MM.1S (cell line): ENCODE measurements at regions not wholly inside any gene's neighbourhood (a gene's known extent, or its start where the extent isn't known, plus 50 kb on each side); places are given as distances from the start of the nearest gene placed in this dataset.

Source experiments
- DNase-seq: peaks from one replicate; pipeline ENCODE4 v3.0.0-alpha.2; 2015
- H2AFZ ChIP-seq: fragments of 300-600 bp; sonication (generic); 2 replicates; pipeline ENCODE4 v1.6.0; 2016; ENCODE audit warnings: antibody characterized with exemption, low read length
- H3F3A ChIP-seq: fragments of 300-600 bp; sonication (generic); 2 replicates; pipeline ENCODE4 v1.6.1; 2016; ENCODE audit warnings: mild to moderate bottlenecking, antibody characterized with exemption, low read length, moderate library complexity, mixed read lengths; ENCODE audit not compliant: insufficient read depth
- H3K27ac ChIP-seq: fragments of 300-600 bp; sonication (generic); 2 replicates; pipeline ENCODE4 v1.5.1; 2016; ENCODE audit warnings: mild to moderate bottlenecking, low read length
- H3K27me3 ChIP-seq: fragments of 300-600 bp; sonication (generic); replicated peaks from 2 replicates; pipeline ENCODE4 v1.6.0; 2016; ENCODE audit warnings: low read length; ENCODE audit not compliant: insufficient read depth
- H3K36me3 ChIP-seq: fragments of 300-600 bp; sonication (generic); replicated peaks from 2 replicates; pipeline ENCODE4 v1.6.1; 2016; ENCODE audit warnings: mild to moderate bottlenecking, low read length, mixed read lengths; ENCODE audit not compliant: insufficient read depth
- H3K4me1 ChIP-seq: fragments of 300-600 bp; sonication (generic); 2 replicates; pipeline ENCODE4 v1.6.1; 2016; ENCODE audit warnings: low read length, mixed read lengths
- H3K4me2 ChIP-seq: fragments of 300-600 bp; sonication (generic); 2 replicates; pipeline ENCODE4 v1.6.0; 2016; ENCODE audit warnings: low read depth, low read length
- H3K4me3 ChIP-seq: fragments of 300-600 bp; sonication (generic); 2 replicates; pipeline ENCODE4 v1.5.1; 2016; ENCODE audit warnings: low read length, mixed read lengths
- H3K79me2 ChIP-seq: fragments of 300-600 bp; sonication (generic); 2 replicates; pipeline ENCODE4 v1.6.1; 2016; ENCODE audit warnings: mixed run types, low read length, mixed read lengths
- H3K9ac ChIP-seq: fragments of 300-600 bp; sonication (generic); 2 replicates; pipeline ENCODE4 v1.6.1; 2016; ENCODE audit warnings: low read length, mixed read lengths
- H3K9me2 ChIP-seq: fragments of 300-600 bp; sonication (generic); replicated peaks from 2 replicates; pipeline ENCODE4 v1.6.1; 2016; ENCODE audit warnings: mild to moderate bottlenecking, low read length, mixed read lengths; ENCODE audit not compliant: insufficient read depth
- H3K9me3 ChIP-seq: fragments of 300-600 bp; sonication (generic); replicated peaks from 2 replicates; pipeline ENCODE4 v1.6.1; 2016; ENCODE audit warnings: mild to moderate bottlenecking, low read length, mixed read lengths; ENCODE audit not compliant: insufficient read depth
- H4K20me1 ChIP-seq: fragments of 300-600 bp; sonication (generic); 2 replicates; pipeline ENCODE4 v1.6.1; 2016; ENCODE audit warnings: mild to moderate bottlenecking, low read length, moderate library complexity, mixed read lengths; ENCODE audit not compliant: insufficient read depth
- EZH2 ChIP-seq: fragments of 300-600 bp; sonication (generic); optimal IDR thresholded peaks from 2 replicates; pipeline ENCODE3; 2017; ENCODE audit warnings: low read depth, mild to moderate bottlenecking, antibody characterized with exemption, low read length, mixed read lengths
- EZH2phosphoT487 ChIP-seq: fragments of 300-600 bp; sonication (generic); IDR thresholded peaks from 2 replicates; pipeline ENCODE4 v1.6.1; 2018; ENCODE audit warnings: antibody characterized with exemption, low read length
- TF ChIP-seq, protein P1 (sequence below): fragments of 300-600 bp; sonication (generic); IDR thresholded peaks from 2 replicates; pipeline ENCODE4 v1.5.1; 2016; ENCODE audit warnings: antibody characterized with exemption, low read length, mixed read lengths

DNA sequence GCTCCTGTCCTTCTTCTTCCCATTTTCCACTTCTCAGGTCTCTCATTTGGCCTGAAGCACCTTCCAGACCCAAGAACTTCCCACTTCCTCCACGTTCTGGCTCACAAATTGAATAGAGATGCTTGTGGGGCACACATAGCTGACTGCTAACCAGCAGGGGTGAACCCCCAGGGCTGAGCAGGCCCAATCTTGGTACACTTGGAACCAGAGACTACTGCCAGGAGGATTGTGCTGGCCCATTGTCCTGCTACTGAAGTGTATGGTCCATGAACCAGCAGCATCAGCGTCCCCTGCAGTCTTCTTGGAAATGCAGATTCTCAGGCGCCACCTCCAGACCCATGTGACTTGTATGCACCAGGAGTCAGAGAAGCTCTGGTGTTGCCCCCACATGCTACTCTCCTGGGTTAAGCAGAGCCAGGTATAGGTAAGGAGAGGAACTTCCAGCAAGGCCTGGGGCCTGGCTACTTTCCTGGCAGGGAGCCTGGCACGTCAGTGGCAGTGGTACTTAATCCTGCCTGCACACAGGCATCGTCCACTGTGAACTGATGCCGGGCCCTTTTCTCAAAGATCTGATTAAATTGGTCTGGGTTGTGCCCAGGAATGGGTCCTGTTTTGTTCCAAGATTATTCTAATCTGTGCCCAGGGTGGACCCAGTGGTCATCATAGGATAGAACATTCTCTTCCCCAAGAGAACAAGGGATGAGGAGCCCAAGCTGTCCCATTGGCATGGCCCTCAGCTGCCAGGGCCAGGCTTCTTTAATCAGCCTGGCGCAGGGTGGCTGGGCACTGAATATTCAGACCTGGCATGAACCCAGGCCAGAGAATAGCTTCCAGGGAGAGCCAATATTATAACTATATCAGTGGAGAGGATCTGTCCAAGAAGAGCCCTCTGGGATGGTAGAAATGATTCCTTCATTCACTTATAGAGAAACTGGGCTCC is 248.7 kb downstream of the SOX11 start:
- H3K36me3 ChIP-seq, result no peaks in the 10 kb centered on the region
- peaks cover 5% of the 10 kb centered on the region; the same call in 1 of the 2 replicates for H3F3A ChIP-seq
- H3K4me3 ChIP-seq, result no peak overlapping the region
- H3K9me3 ChIP-seq, result no peaks in the 10 kb centered on the region
- no peaks in the 10 kb centered on the region for H3K9me2 ChIP-seq
- no peak overlapping the region for H3K27ac ChIP-seq
- no peaks in the 10 kb centered on the region for H3K27me3 ChIP-seq
- H3K4me1 ChIP-seq, result peaks cover 15% of the 10 kb centered on the region
- no peak overlapping the region for H2AFZ ChIP-seq
- no peak overlapping the region for H3K4me2 ChIP-seq
- H3K79me2 ChIP-seq, result no peaks in the 10 kb centered on the region
- no peak for DNase-seq
- no peak overlapping the region for H3K9ac ChIP-seq
- TF ChIP-seq EZH2, result no peak
- TF ChIP-seq, protein P1, sequence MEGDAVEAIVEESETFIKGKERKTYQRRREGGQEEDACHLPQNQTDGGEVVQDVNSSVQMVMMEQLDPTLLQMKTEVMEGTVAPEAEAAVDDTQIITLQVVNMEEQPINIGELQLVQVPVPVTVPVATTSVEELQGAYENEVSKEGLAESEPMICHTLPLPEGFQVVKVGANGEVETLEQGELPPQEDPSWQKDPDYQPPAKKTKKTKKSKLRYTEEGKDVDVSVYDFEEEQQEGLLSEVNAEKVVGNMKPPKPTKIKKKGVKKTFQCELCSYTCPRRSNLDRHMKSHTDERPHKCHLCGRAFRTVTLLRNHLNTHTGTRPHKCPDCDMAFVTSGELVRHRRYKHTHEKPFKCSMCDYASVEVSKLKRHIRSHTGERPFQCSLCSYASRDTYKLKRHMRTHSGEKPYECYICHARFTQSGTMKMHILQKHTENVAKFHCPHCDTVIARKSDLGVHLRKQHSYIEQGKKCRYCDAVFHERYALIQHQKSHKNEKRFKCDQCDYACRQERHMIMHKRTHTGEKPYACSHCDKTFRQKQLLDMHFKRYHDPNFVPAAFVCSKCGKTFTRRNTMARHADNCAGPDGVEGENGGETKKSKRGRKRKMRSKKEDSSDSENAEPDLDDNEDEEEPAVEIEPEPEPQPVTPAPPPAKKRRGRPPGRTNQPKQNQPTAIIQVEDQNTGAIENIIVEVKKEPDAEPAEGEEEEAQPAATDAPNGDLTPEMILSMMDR, result no peak
- TF ChIP-seq EZH2phosphoT487, result no peak
- no peaks in the 10 kb centered on the region for H4K20me1 ChIP-seq

DNA sequence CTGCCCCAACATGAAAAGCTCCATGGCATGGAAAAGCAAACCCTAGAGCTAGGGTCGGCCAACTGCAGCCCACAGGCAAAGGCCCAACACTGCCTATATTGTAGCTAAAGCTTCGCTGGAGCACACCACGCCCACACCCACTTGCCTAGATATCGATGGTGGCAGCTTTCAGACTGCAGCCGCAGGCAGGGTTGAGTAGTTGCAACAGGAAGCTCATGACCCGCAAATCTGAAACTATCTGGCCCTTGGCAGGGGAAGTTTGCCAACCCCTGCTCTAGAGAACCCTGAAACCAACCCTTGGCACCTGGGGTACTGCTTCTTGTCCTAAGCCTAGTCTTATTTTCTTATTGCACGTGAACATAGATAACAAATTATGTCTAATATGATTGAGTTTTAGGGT is 250.0 kb downstream of the SOX11 start:
- Histone ChIP-seq H3F3A (peaks cover 5% of the 10 kb centered on the region; the same call in 1 of the 2 replicates), H3K27me3 (no peaks in the 10 kb centered on the region), H2AFZ (no peak overlapping the region), H3K9me2 (no peaks in the 10 kb centered on the region), H3K9ac (no peak overlapping the region), H3K27ac (peak overlapping the region; percentile 62; the same call in 1 of the 2 replicates), H3K9me3 (no peaks in the 10 kb centered on the region), H3K36me3 (no peaks in the 10 kb centered on the region), H3K4me1 (peaks cover 15% of the 10 kb centered on the region), H4K20me1 (no peaks in the 10 kb centered on the region), H3K4me3 (no peak overlapping the region), H3K4me2 (peak overlapping the region; percentile 25; the same call in 1 of the 2 replicates), H3K79me2 (no peaks in the 10 kb centered on the region)
- no peak for TF ChIP-seq EZH2
- TF ChIP-seq, protein P1, result no peak
- TF ChIP-seq EZH2phosphoT487, result no peak
- DNase-seq, result peak; percentile 89

DNA sequence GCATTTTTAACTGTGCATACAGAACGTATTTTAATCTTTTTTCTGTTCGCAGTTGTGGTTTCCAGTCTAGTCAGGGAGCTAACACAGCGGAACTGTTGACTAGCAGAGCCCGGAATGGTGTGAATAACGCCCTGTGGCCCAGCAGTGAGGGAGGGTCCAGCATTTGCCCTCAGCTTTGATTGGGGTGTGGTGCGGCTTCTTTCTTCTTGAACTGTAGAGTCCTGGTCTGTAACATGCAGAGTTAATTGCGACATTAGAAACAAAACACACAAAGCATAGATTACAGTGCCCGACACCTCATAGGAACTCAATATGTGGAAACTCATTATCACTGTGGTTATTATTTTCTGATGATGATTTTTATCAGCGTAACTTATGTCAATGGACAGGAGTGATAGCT is 253.6 kb downstream of the SOX11 start:
- H3K4me3 ChIP-seq, result no peak overlapping the region
- no peaks in the 10 kb centered on the region for H3K9me3 ChIP-seq

More for the DNA sequence above, 253.6 kb downstream of the SOX11 start:
- Histone ChIP-seq H3K9ac (no peak overlapping the region), H3K4me2 (no peak overlapping the region), H3K27ac (no peak overlapping the region), H3K79me2 (no peaks in the 10 kb centered on the region), H2AFZ (no peak overlapping the region), H3K4me1 (peaks cover 15% of the 10 kb centered on the region), H4K20me1 (no peaks in the 10 kb centered on the region), H3K9me2 (no peaks in the 10 kb centered on the region), H3F3A (peaks cover 5% of the 10 kb centered on the region; the same call in 1 of the 2 replicates), H3K36me3 (no peaks in the 10 kb centered on the region), H3K27me3 (no peaks in the 10 kb centered on the region)
- TF ChIP-seq EZH2phosphoT487 (no peak), EZH2 (no peak)
- TF ChIP-seq, protein P1, result no peak
- DNase-seq, result no peak
